WERI-Rb-1 (cell line): ENCODE measurements at regions not wholly inside any gene's neighbourhood (a gene's known extent, or its start where the extent isn't known, plus 50 kb on each side); places are given as distances from the start of the nearest gene placed in this dataset.

Experiments used
- DNase-seq: peaks from one replicate; pipeline ENCODE4 v3.0.0-alpha.2; 2020
- H3K27ac ChIP-seq: fragments of 250-450 bp; sonication (Bioruptor Pico); 2 replicates; pipeline ENCODE4 v1.5.1; 2020; ENCODE audit warnings: mild to moderate bottlenecking, moderate library complexity
- H3K27me3 ChIP-seq: fragments of 250-450 bp; sonication (Bioruptor Pico); 2 replicates; pipeline ENCODE4 v1.5.1; 2021; ENCODE audit warnings: mild to moderate bottlenecking, low read depth, moderate library complexity; ENCODE audit not compliant: insufficient read depth, severe bottlenecking
- H3K36me3 ChIP-seq: fragments of 250-450 bp; sonication (Bioruptor Pico); 2 replicates; pipeline ENCODE4 v1.5.1; 2020; ENCODE audit warnings: mild to moderate bottlenecking, moderate library complexity
- H3K4me3 ChIP-seq: 2 replicates; pipeline ENCODE4 v1.5.1; 2011; ENCODE audit warnings: low read depth, mild to moderate bottlenecking, control low read depth, low read length
- H3K9me3 ChIP-seq: fragments of 250-450 bp; sonication (Bioruptor Pico); 2 replicates; pipeline ENCODE4 v1.5.1; 2021; ENCODE audit warnings: mild to moderate bottlenecking, moderate library complexity; ENCODE audit not compliant: severe bottlenecking
- TF ChIP-seq, protein P1 (sequence below): IDR thresholded peaks from 2 replicates; pipeline ENCODE4 v1.5.1; 2011; ENCODE audit warnings: low read depth, mild to moderate bottlenecking, control low read depth, inconsistent platforms, low read length

DNA sequence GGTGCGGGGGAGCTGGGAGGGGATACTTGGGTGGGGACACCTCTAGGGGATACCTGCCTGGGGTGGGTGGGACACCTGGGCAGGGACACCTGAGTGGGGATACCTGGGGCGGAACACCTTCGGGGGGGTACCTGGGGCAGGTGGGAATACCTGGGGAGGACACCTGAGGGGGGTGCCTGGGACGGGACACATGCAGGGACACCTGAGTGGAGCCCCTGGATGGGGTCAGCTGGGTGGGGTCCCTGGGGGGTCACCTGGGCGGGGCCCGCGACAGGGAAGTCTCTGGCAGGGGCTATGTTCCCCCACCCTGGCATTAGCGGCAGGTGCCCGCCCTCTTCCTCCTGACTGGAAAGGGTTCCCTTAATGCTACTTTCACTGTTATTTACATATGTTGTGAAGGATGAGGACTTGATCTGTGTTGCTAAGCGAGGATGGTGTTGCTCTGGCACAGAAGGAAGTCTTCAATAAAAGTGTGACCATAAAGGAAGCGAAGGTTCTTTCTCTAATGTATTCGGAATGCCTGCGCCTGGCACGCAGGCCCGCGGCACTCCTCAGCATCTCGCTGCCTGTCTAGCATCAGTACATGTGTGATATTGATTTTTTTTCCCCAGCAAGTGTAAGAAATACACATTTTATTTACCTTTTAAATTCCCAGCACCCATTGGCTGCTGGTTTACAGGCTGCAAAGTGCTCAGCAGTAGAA, 801.7 kb downstream of the BRD1 start:
- no peak for DNase-seq
- Histone ChIP-seq H3K27ac (no peak overlapping the region), H3K27me3 (no peaks in the 10 kb centered on the region), H3K36me3 (no peaks in the 10 kb centered on the region), H3K9me3 (no peaks in the 10 kb centered on the region), H3K4me3 (no peak overlapping the region)
- TF ChIP-seq, protein P1, sequence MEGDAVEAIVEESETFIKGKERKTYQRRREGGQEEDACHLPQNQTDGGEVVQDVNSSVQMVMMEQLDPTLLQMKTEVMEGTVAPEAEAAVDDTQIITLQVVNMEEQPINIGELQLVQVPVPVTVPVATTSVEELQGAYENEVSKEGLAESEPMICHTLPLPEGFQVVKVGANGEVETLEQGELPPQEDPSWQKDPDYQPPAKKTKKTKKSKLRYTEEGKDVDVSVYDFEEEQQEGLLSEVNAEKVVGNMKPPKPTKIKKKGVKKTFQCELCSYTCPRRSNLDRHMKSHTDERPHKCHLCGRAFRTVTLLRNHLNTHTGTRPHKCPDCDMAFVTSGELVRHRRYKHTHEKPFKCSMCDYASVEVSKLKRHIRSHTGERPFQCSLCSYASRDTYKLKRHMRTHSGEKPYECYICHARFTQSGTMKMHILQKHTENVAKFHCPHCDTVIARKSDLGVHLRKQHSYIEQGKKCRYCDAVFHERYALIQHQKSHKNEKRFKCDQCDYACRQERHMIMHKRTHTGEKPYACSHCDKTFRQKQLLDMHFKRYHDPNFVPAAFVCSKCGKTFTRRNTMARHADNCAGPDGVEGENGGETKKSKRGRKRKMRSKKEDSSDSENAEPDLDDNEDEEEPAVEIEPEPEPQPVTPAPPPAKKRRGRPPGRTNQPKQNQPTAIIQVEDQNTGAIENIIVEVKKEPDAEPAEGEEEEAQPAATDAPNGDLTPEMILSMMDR: no peak

DNA sequence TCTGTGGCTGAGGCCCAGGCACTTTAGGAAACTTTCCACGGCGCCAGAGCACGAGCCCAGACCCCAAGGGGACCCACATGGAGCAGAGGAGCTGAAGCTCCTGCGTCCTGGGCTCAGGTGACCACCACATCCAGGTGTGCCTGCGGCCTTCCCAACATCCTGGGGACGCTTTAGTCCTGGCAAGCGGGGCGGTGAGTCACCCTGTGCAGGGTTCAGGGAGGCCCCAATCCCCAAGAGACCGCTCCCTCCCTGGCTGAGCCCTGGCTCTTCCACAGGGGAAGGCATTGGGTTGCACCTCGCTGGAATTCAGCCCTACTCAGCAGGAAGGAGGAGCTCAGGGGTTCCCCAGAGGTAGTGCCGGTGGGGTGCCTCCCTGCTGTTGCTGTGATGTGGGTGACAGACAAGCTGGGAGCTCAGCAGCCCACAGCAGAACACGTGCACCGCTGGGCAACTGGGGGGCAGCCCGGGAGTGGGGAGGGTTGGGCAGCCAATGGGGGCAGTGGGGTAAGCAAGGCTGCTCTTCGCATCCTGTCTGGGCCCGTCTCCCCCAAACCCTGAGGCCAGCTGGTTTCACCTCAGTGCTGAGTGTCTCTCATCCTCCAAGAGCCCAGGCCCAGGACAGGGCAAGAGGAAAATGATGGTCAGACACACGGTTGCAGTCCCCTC, 802.8 kb downstream of the BRD1 start:
- TF ChIP-seq, protein P1: no peak
- no peaks in the 10 kb centered on the region for H3K27me3 ChIP-seq
- H3K9me3 ChIP-seq: no peaks in the 10 kb centered on the region
- no peak for DNase-seq
- H3K4me3 ChIP-seq: no peak overlapping the region
- no peak overlapping the region for H3K27ac ChIP-seq
- no peaks in the 10 kb centered on the region for H3K36me3 ChIP-seq

DNA sequence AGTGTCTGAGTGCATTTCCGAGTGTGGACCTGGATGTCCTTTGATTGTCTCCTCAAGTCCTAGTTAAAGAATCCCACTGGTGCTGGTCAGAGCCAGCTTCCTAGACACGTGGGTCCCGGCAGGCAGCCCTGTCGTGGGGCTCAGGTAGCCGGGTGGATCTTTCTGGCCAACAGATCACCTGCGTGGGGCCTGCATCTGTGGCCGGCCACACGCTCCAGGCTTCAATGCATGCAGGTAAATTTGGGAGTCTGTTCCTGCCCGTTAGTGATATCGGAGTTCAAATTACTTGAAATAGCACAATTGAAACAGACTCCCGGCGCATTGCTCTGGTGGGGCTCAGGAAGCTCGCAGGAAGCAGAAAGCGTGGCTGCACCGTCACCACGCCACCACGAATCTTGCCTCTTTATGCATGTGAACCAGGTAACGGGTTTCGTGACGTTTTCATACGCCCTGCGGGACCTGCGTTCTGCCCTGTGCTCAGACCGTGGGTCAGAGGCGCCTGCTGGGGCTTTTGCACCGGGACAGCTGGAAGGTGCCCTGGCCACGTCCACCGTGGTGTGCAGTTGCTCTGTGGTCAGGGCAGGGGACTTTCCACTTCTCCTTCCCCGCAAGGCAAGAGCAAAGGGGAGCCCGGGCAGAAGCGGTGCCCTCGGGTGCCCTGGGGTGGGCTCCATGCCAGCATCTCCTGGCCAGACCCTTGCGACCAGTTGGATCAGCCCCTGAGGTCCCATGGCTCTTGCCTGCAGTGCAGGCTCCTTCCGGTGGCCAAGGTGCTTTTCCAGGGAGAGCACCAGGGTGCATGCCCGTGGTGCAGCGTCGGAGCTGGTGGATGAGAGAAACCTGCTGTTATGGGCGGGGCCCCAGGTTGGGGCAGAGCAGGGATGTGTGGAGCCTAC, 803.5 kb downstream of the BRD1 start:
- H3K36me3 ChIP-seq: no peaks in the 10 kb centered on the region
- H3K4me3 ChIP-seq: no peak overlapping the region
- H3K27me3 ChIP-seq: no peaks in the 10 kb centered on the region
- TF ChIP-seq, protein P1: no peak
- H3K27ac ChIP-seq: no peak overlapping the region
- H3K9me3 ChIP-seq: no peaks in the 10 kb centered on the region
- DNase-seq: no peak

DNA sequence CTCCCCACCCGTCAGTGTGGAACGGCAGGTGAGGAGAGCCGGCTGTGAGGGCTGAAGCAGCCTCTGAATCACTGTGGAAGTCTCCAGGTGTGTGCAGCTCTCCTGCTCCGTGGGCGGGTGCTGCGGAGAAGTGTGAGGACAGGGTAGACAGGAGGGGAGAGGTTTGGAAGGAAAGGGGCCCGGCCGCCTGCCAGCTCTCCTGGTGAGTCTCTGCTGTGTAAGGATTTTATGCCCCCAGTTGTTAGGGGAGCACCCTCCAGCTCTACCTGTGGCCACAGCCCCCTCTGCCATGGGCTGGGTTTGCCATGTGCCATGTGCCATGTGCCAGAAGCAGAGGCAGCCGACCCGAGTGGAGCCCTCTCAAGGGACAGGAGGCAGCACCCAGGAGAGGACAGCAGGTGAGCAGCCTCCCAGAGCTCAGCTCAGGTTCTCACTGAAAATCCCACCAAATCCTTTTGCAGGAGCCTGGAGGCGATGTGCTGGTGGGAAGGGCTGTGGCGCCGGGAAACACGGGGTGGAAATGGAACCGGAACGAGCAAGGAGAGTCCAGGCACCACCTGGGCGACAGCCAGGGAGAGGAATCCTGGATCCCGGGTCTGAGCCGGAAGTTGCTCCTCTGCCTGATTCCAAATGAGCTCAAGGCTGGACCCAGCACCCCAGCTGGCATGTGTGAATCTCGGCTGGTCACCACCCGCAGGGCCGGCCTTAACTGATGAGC, 804.4 kb downstream of the BRD1 start:
- H3K4me3 ChIP-seq: no peak overlapping the region
- no peaks in the 10 kb centered on the region for H3K36me3 ChIP-seq
- no peak for DNase-seq
- H3K27me3 ChIP-seq: no peaks in the 10 kb centered on the region
- no peak overlapping the region for H3K27ac ChIP-seq
- TF ChIP-seq, protein P1: no peak
- no peaks in the 10 kb centered on the region for H3K9me3 ChIP-seq

DNA sequence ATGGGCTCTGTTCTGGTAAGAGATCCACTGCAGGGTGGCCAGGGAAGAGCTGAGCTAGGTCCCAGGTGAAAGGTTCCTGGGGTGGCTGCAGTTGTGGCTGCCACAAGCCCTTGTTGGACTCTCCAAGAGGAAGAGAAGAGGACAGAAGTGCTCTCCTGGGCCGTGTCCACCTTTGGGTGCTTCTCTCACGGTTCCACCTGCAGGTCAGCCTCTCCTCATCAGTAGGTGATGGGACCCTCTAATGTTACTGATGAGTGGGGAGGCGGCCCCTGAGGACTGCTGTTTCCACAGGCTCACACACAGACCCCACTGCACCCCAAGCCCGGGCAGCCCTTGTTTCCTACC, 804.9 kb downstream of the BRD1 start:
- TF ChIP-seq, protein P1: no peak
- no peak overlapping the region for H3K4me3 ChIP-seq
- H3K36me3 ChIP-seq: no peaks in the 10 kb centered on the region
- no peaks in the 10 kb centered on the region for H3K9me3 ChIP-seq
- no peak overlapping the region for H3K27ac ChIP-seq
- no peak for DNase-seq
- H3K27me3 ChIP-seq: no peaks in the 10 kb centered on the region
